GM12878 (cell line): ENCODE measurements at regions not wholly inside any gene's neighbourhood (a gene's known extent, or its start where the extent isn't known, plus 50 kb on each side); places are given as distances from the start of the nearest gene placed in this dataset.

Experiments
- ATAC-seq: fragments of 200-7000 bp; cut with Tn5 transposase; 3 replicates; pipeline ENCODE4 v1.9.1; 2020; ENCODE audit warnings: mild to moderate bottlenecking, moderate library complexity
- BruUV-seq: library from RNA; stranded (reverse); fragments of 400-500 nt; replicated peaks from 2 replicates; lab custom pipeline; 2021; lab: Mats Ljungman, UMichigan
- CTCF ChIA-PET: fragments of 300-600 bp; sonication (Branson Sonifier 250); formaldehyde crosslinking; extraction: SDS; loops from one replicate; lab custom pipeline; 2021; ENCODE audit warnings: inconsistent platforms; lab: Yijun Ruan, JAX
- POLR2A ChIA-PET: fragments of 350-600 bp; formaldehyde crosslinking; extraction: SDS; loops from one replicate; lab custom pipeline; 2021; ENCODE audit warnings: inconsistent platforms; lab: Charles Lee
- RAD21 ChIA-PET: fragments of 300-600 bp; sonication (Branson Sonifier 250); formaldehyde crosslinking; loops from one replicate; lab custom pipeline; 2023; ENCODE audit warnings: antibody characterized with exemption; ENCODE audit not compliant: unreplicated experiment; lab: Charles Lee
- SMC1A ChIA-PET: fragments of 300-600 bp; sonication (Branson Sonifier 250); formaldehyde crosslinking; loops from one replicate; lab custom pipeline; 2023; ENCODE audit not compliant: unreplicated experiment, uncharacterized antibody; lab: Charles Lee
- DNase-seq: peaks from one replicate; pipeline ENCODE4 v3.0.0-alpha.2; 2011; ENCODE audit warnings: low read depth, low spot score
- FAIRE-seq: peaks from 3 replicates; lab custom pipeline; 2011; peaks lifted over from hg19 to GRCh38; lab: Jason Lieb, UNC
- H2AFZ ChIP-seq: 2 replicates; pipeline ENCODE4 v1.6.0; 2011; ENCODE audit warnings: low read depth, low read length, control low read depth; ENCODE audit not compliant: control insufficient read depth
- H3K27ac ChIP-seq: 2 replicates; pipeline ENCODE4 v1.5.1; 2011; ENCODE audit warnings: control low read depth; ENCODE audit not compliant: control insufficient read depth, insufficient read depth
- H3K27me3 ChIP-seq, 2 experiments: replicated peaks in 1 of 2; 2 replicates each; pipeline versions ENCODE4 v1.6.0 to v1.6.1; 2011; ENCODE audit warnings: low read length in 1 of 2; ENCODE audit not compliant: control insufficient read depth in 2 of 2, insufficient read depth in 2 of 2
- H3K36me3 ChIP-seq, 2 experiments: 2 replicates each; pipeline ENCODE4 v1.5.1; 2011; ENCODE audit warnings: low read length in 1 of 2; ENCODE audit not compliant: control insufficient read depth in 2 of 2, insufficient read depth in 2 of 2
- H3K4me1 ChIP-seq: 2 replicates; pipeline ENCODE4 v1.6.1; 2011; ENCODE audit warnings: mild to moderate bottlenecking, low read length, moderate library complexity, mixed read lengths; ENCODE audit not compliant: control insufficient read depth, insufficient read depth
- H3K4me2 ChIP-seq: 2 replicates; pipeline ENCODE4 v1.6.0; 2011; ENCODE audit warnings: control low read depth; ENCODE audit not compliant: control insufficient read depth, insufficient read depth
- H3K4me3 ChIP-seq: fragments of 200-600 bp; sonication (generic); 2 replicates; pipeline ENCODE4 v1.5.1; 2016
- H3K79me2 ChIP-seq: 2 replicates; pipeline ENCODE4 v1.6.0; 2011; ENCODE audit warnings: low read length; ENCODE audit not compliant: control insufficient read depth, insufficient read depth
- H3K9ac ChIP-seq: 2 replicates; pipeline ENCODE4 v1.8.0; 2011; ENCODE audit warnings: low read length, control low read depth, mixed read lengths; ENCODE audit not compliant: control insufficient read depth, insufficient read depth
- H3K9me3 ChIP-seq: replicated peaks from 3 replicates; pipeline ENCODE4 v1.5.1; 2011; ENCODE audit warnings: mild to moderate bottlenecking, low read length; ENCODE audit not compliant: control insufficient read depth, insufficient read depth
- H4K20me1 ChIP-seq: 2 replicates; pipeline ENCODE4 v1.6.0; 2011; ENCODE audit not compliant: control insufficient read depth, insufficient read depth
- HDGF ChIP-seq: fragments of 450-650 bp; IDR thresholded peaks from 2 replicates; pipeline ENCODE4 v1.6.1; 2016; ENCODE audit warnings: antibody characterized with exemption
- NFIC ChIP-seq: IDR thresholded peaks from 2 replicates; pipeline ENCODE4 v1.6.1; 2012; ENCODE audit warnings: low read depth, mild to moderate bottlenecking, inconsistent platforms, low read length, moderate library complexity
- PRDM15 ChIP-seq: fragments of 450-650 bp; formaldehyde crosslinking; IDR thresholded peaks from 2 replicates; pipeline ENCODE4 v1.4.0; 2020; ENCODE audit warnings: mild to moderate bottlenecking, moderate library complexity
- ZBED1 ChIP-seq: IDR thresholded peaks from 2 replicates; pipeline ENCODE4 v1.6.1; 2016; ENCODE audit warnings: borderline replicate concordance
- ZNF592 ChIP-seq: fragments of 450-650 bp; IDR thresholded peaks from 2 replicates; pipeline ENCODE4 v1.6.1; 2017; ENCODE audit warnings: mild to moderate bottlenecking, moderate library complexity
- WGBS: methylation state at CpG from one replicate; pipeline ENCODE4 v1.1.6; 2016; ENCODE audit warnings: low lambda C conversion rate; ENCODE audit not compliant: insufficient replicate concordance, insufficient coverage; ENCODE audit errors: missing lambda C conversion rate; 5-methylcytosine and 5-hydroxymethylcytosine counted together
- in situ Hi-C: fragments of 300-500 bp; cut with MboI; formaldehyde crosslinking; loops from 9 replicates; pipeline ENCODE4 v1.14.3; 2018; ENCODE audit warnings: mixed read lengths
- intact Hi-C: fragments of 100-400 bp; cut with micrococcal nuclease; formaldehyde crosslinking; loops from one replicate; pipeline ENCODE4 v1.14.2; 2022; ENCODE audit not compliant: unreplicated experiment
- TF ChIP-seq, protein P1 (sequence below): fragments of 450-650 bp; IDR thresholded peaks from 2 replicates; pipeline ENCODE4 v1.6.1; 2017; ENCODE audit warnings: low read depth, mild to moderate bottlenecking, moderate library complexity
- TF ChIP-seq, protein P2 (sequence below), 3 experiments: IDR thresholded peaks in 2 of 3; conservative IDR thresholded peaks in 1 of 3; 2 replicates each; pipeline ENCODE4 v1.5.1; 2011; ENCODE audit warnings: low read depth in 3 of 3, low read length in 3 of 3, mild to moderate bottlenecking in 3 of 3, control low read depth in 2 of 3, moderate library complexity in 2 of 3, inconsistent platforms in 1 of 3, mixed read lengths in 1 of 3; ENCODE audit not compliant: control insufficient read depth in 2 of 3, insufficient read depth in 1 of 3; ENCODE audit errors: extremely low read depth in 1 of 3
- TF ChIP-seq, protein P3 (sequence below): fragments of 450-650 bp; IDR thresholded peaks from 2 replicates; pipeline ENCODE4 v1.6.1; 2017; ENCODE audit warnings: antibody characterized with exemption, mild to moderate bottlenecking, moderate library complexity

GRCh38 chr5:40167283-40167682 lies 512.4 kb upstream of the PTGER4 start:
- Histone ChIP-seq H3K27ac (no peak overlapping the region), H3K4me3 (no peak overlapping the region), H3K27me3 (no peaks in the 10 kb centered on the region), H3K79me2 (no peaks in the 10 kb centered on the region), H3K9me3 (no peaks in the 10 kb centered on the region; the same call in 2 of the 3 replicates), H3K4me2 (no peak overlapping the region), H3K4me1 (no peaks in the 10 kb centered on the region), H3K9ac (no peak overlapping the region), H2AFZ (no peak overlapping the region), H3K36me3 (no peaks in the 10 kb centered on the region), H4K20me1 (no peaks in the 10 kb centered on the region)
- ChIA-PET SMC1A (interaction anchor here (0.6 to 1.6 kb wide), 3 partner anchors 97 to 523 kb away, joined by 3 to 4 read pairs (median 3); no protein-coding TSS in a partner anchor), CTCF (interaction anchor here (1.3 kb wide), 1 partner anchor 518 kb away, joined by 5 read pairs; no protein-coding TSS in a partner anchor), POLR2A (no interaction called here), RAD21 (interaction anchor here (2.0 kb wide), 1 partner anchor 519 kb away, joined by 7 read pairs; no protein-coding TSS in a partner anchor)
- intact Hi-C loops = no loop called here
- no peak for FAIRE-seq
- DNase-seq = no peak
- BruUV-seq = no TSS peak
- in situ Hi-C loops = no loop called here
- no peak for ATAC-seq
- 42% methylated on average over 3 of the region's 3 CpGs for WGBS
- TF ChIP-seq, protein P1, sequence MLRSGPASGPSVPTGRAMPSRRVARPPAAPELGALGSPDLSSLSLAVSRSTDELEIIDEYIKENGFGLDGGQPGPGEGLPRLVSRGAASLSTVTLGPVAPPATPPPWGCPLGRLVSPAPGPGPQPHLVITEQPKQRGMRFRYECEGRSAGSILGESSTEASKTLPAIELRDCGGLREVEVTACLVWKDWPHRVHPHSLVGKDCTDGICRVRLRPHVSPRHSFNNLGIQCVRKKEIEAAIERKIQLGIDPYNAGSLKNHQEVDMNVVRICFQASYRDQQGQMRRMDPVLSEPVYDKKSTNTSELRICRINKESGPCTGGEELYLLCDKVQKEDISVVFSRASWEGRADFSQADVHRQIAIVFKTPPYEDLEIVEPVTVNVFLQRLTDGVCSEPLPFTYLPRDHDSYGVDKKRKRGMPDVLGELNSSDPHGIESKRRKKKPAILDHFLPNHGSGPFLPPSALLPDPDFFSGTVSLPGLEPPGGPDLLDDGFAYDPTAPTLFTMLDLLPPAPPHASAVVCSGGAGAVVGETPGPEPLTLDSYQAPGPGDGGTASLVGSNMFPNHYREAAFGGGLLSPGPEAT = no peak
- TF ChIP-seq, protein P2, sequence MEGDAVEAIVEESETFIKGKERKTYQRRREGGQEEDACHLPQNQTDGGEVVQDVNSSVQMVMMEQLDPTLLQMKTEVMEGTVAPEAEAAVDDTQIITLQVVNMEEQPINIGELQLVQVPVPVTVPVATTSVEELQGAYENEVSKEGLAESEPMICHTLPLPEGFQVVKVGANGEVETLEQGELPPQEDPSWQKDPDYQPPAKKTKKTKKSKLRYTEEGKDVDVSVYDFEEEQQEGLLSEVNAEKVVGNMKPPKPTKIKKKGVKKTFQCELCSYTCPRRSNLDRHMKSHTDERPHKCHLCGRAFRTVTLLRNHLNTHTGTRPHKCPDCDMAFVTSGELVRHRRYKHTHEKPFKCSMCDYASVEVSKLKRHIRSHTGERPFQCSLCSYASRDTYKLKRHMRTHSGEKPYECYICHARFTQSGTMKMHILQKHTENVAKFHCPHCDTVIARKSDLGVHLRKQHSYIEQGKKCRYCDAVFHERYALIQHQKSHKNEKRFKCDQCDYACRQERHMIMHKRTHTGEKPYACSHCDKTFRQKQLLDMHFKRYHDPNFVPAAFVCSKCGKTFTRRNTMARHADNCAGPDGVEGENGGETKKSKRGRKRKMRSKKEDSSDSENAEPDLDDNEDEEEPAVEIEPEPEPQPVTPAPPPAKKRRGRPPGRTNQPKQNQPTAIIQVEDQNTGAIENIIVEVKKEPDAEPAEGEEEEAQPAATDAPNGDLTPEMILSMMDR (IDR thresholded peaks at IDR 0.05 in 2 of 3, conservative IDR thresholded peaks at IDR 0.05 in 1 of 3; ENCODE audit: control insufficient read depth in 2 of 3, extremely low read depth in 1 of 3, insufficient read depth in 1 of 3, low read depth in 3 of 3, low read length in 3 of 3) = no peak
- TF ChIP-seq ZBED1 = no peak
- TF ChIP-seq HDGF = no peak
- TF ChIP-seq PRDM15 (CRISPR knock-in tag) = no peak
- TF ChIP-seq NFIC = no peak
- no peak for TF ChIP-seq ZNF592
- TF ChIP-seq, protein P3, sequence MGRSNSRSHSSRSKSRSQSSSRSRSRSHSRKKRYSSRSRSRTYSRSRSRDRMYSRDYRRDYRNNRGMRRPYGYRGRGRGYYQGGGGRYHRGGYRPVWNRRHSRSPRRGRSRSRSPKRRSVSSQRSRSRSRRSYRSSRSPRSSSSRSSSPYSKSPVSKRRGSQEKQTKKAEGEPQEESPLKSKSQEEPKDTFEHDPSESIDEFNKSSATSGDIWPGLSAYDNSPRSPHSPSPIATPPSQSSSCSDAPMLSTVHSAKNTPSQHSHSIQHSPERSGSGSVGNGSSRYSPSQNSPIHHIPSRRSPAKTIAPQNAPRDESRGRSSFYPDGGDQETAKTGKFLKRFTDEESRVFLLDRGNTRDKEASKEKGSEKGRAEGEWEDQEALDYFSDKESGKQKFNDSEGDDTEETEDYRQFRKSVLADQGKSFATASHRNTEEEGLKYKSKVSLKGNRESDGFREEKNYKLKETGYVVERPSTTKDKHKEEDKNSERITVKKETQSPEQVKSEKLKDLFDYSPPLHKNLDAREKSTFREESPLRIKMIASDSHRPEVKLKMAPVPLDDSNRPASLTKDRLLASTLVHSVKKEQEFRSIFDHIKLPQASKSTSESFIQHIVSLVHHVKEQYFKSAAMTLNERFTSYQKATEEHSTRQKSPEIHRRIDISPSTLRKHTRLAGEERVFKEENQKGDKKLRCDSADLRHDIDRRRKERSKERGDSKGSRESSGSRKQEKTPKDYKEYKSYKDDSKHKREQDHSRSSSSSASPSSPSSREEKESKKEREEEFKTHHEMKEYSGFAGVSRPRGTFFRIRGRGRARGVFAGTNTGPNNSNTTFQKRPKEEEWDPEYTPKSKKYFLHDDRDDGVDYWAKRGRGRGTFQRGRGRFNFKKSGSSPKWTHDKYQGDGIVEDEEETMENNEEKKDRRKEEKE = no peak
